Large intestine (tissue), 3 donors: ENCODE measurements at regions not wholly inside any gene's neighbourhood (a gene's known extent, or its start where the extent isn't known, plus 50 kb on each side); places are given as distances from the start of the nearest gene placed in this dataset.
"Not testable (repeated sequence)": the region's sequence is repeated elsewhere in the genome, so short reads cannot be mapped to it uniquely, and the experiment has no call there.

Experiments used
- DNase-seq, 2 donors: peaks; one replicate each; pipeline versions ENCODE4 v3.0.0 to v3.0.0-alpha.2; 2013
- H3K27ac ChIP-seq: one replicate; pipeline ENCODE4 v1.5.1; 2013; ENCODE audit warnings: low read length
- H3K27me3 ChIP-seq: 2 replicates; pipeline ENCODE4 v1.6.1; 2013; ENCODE audit warnings: low read length; ENCODE audit not compliant: control insufficient read depth, insufficient read depth
- H3K36me3 ChIP-seq: 2 replicates; pipeline ENCODE4 v1.6.1; 2013; ENCODE audit warnings: low read length; ENCODE audit not compliant: control insufficient read depth, insufficient read depth
- H3K4me1 ChIP-seq: one replicate; pipeline ENCODE4 v1.6.1; 2013; ENCODE audit warnings: low read length; ENCODE audit not compliant: control insufficient read depth, insufficient read depth
- H3K4me3 ChIP-seq: one replicate; pipeline ENCODE4 v1.5.1; 2013; ENCODE audit warnings: low read length
- H3K9me3 ChIP-seq: one replicate; pipeline ENCODE4 v1.6.1; 2013; ENCODE audit warnings: mild to moderate bottlenecking, low read depth, low read length, moderate library complexity; ENCODE audit not compliant: control insufficient read depth
- WGBS: methylation state at CpG from one replicate; pipeline ENCODE4 v1.1.5; 2013; ENCODE audit warnings: low lambda C conversion rate; ENCODE audit not compliant: insufficient coverage; 5-methylcytosine and 5-hydroxymethylcytosine counted together

GRCh38 chr9:40934480-40934879 lies 194.0 kb downstream of the FOXD4L6 start:
- H3K9me3 ChIP-seq = peaks cover 14% of the 10 kb centered on the region

GRCh38 chr9:40930426-40930825 lies 198.1 kb downstream of the FOXD4L6 start:
- not testable (repeated sequence) for H3K27me3 ChIP-seq, H3K36me3 ChIP-seq, H3K4me1 ChIP-seq, DNase-seq, H3K4me3 ChIP-seq, H3K27ac ChIP-seq
- peaks cover 23% of the 10 kb centered on the region for H3K9me3 ChIP-seq
- WGBS = 81% methylated on average over 3 of the region's 4 CpGs

More at GRCh38 chr9:40934480-40934879, 194.0 kb downstream of the FOXD4L6 start:
- WGBS = 100% methylated on average over 1 of the region's 3 CpGs
- not testable (repeated sequence) for DNase-seq, H3K4me3 ChIP-seq, H3K27me3 ChIP-seq, H3K27ac ChIP-seq, H3K36me3 ChIP-seq, H3K4me1 ChIP-seq

GRCh38 chr9:40929488-40929845 lies 199.0 kb downstream of the FOXD4L6 start:
- peaks cover 21% of the 10 kb centered on the region for H3K9me3 ChIP-seq
- H3K27ac ChIP-seq, DNase-seq, H3K27me3 ChIP-seq, H3K4me3 ChIP-seq, H3K36me3 ChIP-seq, H3K4me1 ChIP-seq: not testable (repeated sequence)
- WGBS = no CpG with 5 or more reads among the region's 6 CpGs

- no peaks in the 10 kb centered on the region for H3K4me1 ChIP-seq
- WGBS = 82% methylated on average over 6 of the region's 15 CpGs
- H3K27me3 ChIP-seq = no peaks in the 10 kb centered on the region
- H3K36me3 ChIP-seq = no peaks in the 10 kb centered on the region
- H3K27ac ChIP-seq = no peak overlapping the region
- H3K9me3 ChIP-seq = peaks cover 16% of the 10 kb centered on the region
- H3K4me3 ChIP-seq = no peak overlapping the region
- DNase-seq = no peak
Measured at GRCh38 chr9:40928803-40929487, 199.5 kb downstream of the FOXD4L6 start.

- no peak for DNase-seq
- Histone ChIP-seq H3K4me1 (no peaks in the 10 kb centered on the region), H3K27ac (no peak overlapping the region), H3K4me3 (no peak overlapping the region), H3K36me3 (no peaks in the 10 kb centered on the region), H3K9me3 (peaks cover 16% of the 10 kb centered on the region), H3K27me3 (no peaks in the 10 kb centered on the region)
- WGBS = 78% methylated on average over 9 of the region's 11 CpGs
Measured at GRCh38 chr9:40927851-40928802, 200.4 kb downstream of the FOXD4L6 start.

GRCh38 chr9:40927260-40927631 lies 201.2 kb downstream of the FOXD4L6 start:
- Histone ChIP-seq H3K27ac (no peak overlapping the region), H3K36me3 (no peaks in the 10 kb centered on the region), H3K4me3 (no peak overlapping the region), H3K27me3 (no peaks in the 10 kb centered on the region), H3K9me3 (peaks cover 13% of the 10 kb centered on the region), H3K4me1 (no peaks in the 10 kb centered on the region)
- no peak for DNase-seq
- 63% methylated on average over 2 of the region's 4 CpGs for WGBS

- DNase-seq = no peak
- Histone ChIP-seq H3K4me1 (no peaks in the 10 kb centered on the region), H3K9me3 (peaks cover 12% of the 10 kb centered on the region), H3K36me3 (no peaks in the 10 kb centered on the region), H3K4me3 (no peak overlapping the region), H3K27ac (no peak overlapping the region), H3K27me3 (no peaks in the 10 kb centered on the region)
- 75% methylated on average over 6 of the region's 8 CpGs for WGBS
Measured at GRCh38 chr9:40926404-40927259, 201.8 kb downstream of the FOXD4L6 start.

GRCh38 chr9:40925149-40925548 lies 203.3 kb downstream of the FOXD4L6 start:
- H3K27me3 ChIP-seq = no peaks in the 10 kb centered on the region
- H3K36me3 ChIP-seq = no peaks in the 10 kb centered on the region
- DNase-seq = no peak
- H3K4me1 ChIP-seq = no peaks in the 10 kb centered on the region
- WGBS = 88% methylated on average over 2 of the region's 8 CpGs
- no peak overlapping the region for H3K4me3 ChIP-seq
- H3K9me3 ChIP-seq = peaks cover 12% of the 10 kb centered on the region
- no peak overlapping the region for H3K27ac ChIP-seq

GRCh38 chr9:40916399-40916783 lies 212.1 kb downstream of the FOXD4L6 start:
- not testable (repeated sequence) for H3K4me3 ChIP-seq, H3K36me3 ChIP-seq, H3K27ac ChIP-seq, H3K27me3 ChIP-seq, DNase-seq, H3K4me1 ChIP-seq
- 50% methylated on average over 1 of the region's 5 CpGs for WGBS
- peaks cover 25% of the 10 kb centered on the region for H3K9me3 ChIP-seq
